Ascending aorta (tissue), 2 donors: ENCODE measurements at regions not wholly inside any gene's neighbourhood (a gene's known extent, or its start where the extent isn't known, plus 50 kb on each side); places are given as distances from the start of the nearest gene placed in this dataset.

Experiments
- DNase-seq, 2 donors: peaks; one replicate each; pipeline ENCODE4 v3.0.0-alpha.2; 2019; ENCODE audit warnings: low spot score in 2 of 2
- H3K27ac ChIP-seq, 2 donors: fragments of 200-600 bp; sonication (generic); one replicate each; pipeline ENCODE4 v1.5.1; 2016 to 2017; ENCODE audit warnings: mild to moderate bottlenecking in 1 of 2
- H3K27me3 ChIP-seq: fragments of 200-600 bp; sonication (generic); one replicate; pipeline ENCODE4 v1.5.1; 2017
- H3K36me3 ChIP-seq, 2 donors: fragments of 200-600 bp; sonication (generic); one replicate each; pipeline ENCODE4 v1.5.1; 2016
- H3K4me1 ChIP-seq, 2 donors: fragments of 200-600 bp; sonication (generic); one replicate each; pipeline ENCODE4 v1.5.1; 2016 to 2017; ENCODE audit warnings: mild to moderate bottlenecking in 1 of 2
- H3K4me3 ChIP-seq, 2 donors: fragments of 200-600 bp; sonication (generic); one replicate each; pipeline ENCODE4 v1.5.1; 2016 to 2017; ENCODE audit warnings: mild to moderate bottlenecking in 1 of 2
- H3K9me3 ChIP-seq, 2 donors: fragments of 200-600 bp; sonication (generic); one replicate each; pipeline ENCODE4 v1.5.1; 2016
- CTCF ChIP-seq, 3 experiments: fragments of 200-600 bp in 2 of 3; fragments of 450-650 bp in 1 of 3; sonication (generic) in 2 of 3; IDR thresholded peaks; one replicate each; pipeline ENCODE4 v1.5.1; 2016 to 2019; ENCODE audit warnings: antibody characterized with exemption in 3 of 3, mild to moderate bottlenecking in 1 of 3, moderate library complexity in 1 of 3
- intact Hi-C: fragments of 100-400 bp; cut with DNase I; formaldehyde crosslinking; loops from one replicate; pipeline ENCODE4 v1.15.1; 2023

- no peak for TF ChIP-seq CTCF (IDR thresholded peaks at IDR 0.05)
- Histone ChIP-seq H3K9me3 (no peaks in the 10 kb centered on the region), H3K36me3 (no peaks in the 10 kb centered on the region), H3K27ac (no peak overlapping the region), H3K4me3 (no peak overlapping the region), H3K27me3 (no peaks in the 10 kb centered on the region), H3K4me1 (no peaks in the 10 kb centered on the region)
- DNase-seq, result no peak
- intact Hi-C loops, result no loop called here
Observed at GRCh38 chr2:51698021-51698420, 666.1 kb upstream of the NRXN1 start.

- no peak overlapping the region for H3K27ac ChIP-seq
- no peak for DNase-seq
- no peak for TF ChIP-seq CTCF (IDR thresholded peaks at IDR 0.05)
- no peaks in the 10 kb centered on the region for H3K4me1 ChIP-seq
- no peak overlapping the region for H3K4me3 ChIP-seq
- H3K9me3 ChIP-seq, result no peaks in the 10 kb centered on the region
- H3K27me3 ChIP-seq, result no peaks in the 10 kb centered on the region
- H3K36me3 ChIP-seq, result no peaks in the 10 kb centered on the region
- intact Hi-C loops, result no loop called here
Observed at GRCh38 chr2:51697095-51697494, 665.2 kb upstream of the NRXN1 start.

GRCh38 chr2:51695531-51695930, 663.6 kb upstream of the NRXN1 start:
- Histone ChIP-seq H3K36me3 (no peaks in the 10 kb centered on the region), H3K4me3 (no peak overlapping the region), H3K27me3 (no peaks in the 10 kb centered on the region), H3K27ac (no peak overlapping the region), H3K9me3 (no peaks in the 10 kb centered on the region), H3K4me1 (no peaks in the 10 kb centered on the region)
- intact Hi-C loops, result no loop called here
- TF ChIP-seq CTCF (IDR thresholded peaks at IDR 0.05), result no peak
- no peak for DNase-seq

- Histone ChIP-seq H3K4me1 (no peaks in the 10 kb centered on the region), H3K9me3 (no peaks in the 10 kb centered on the region), H3K4me3 (no peak overlapping the region), H3K27ac (no peak overlapping the region), H3K27me3 (no peaks in the 10 kb centered on the region), H3K36me3 (no peaks in the 10 kb centered on the region)
- intact Hi-C loops, result no loop called here
- no peak for DNase-seq
- no peak for TF ChIP-seq CTCF (IDR thresholded peaks at IDR 0.05)
Observed at GRCh38 chr2:51693640-51694039, 661.7 kb upstream of the NRXN1 start.

- TF ChIP-seq CTCF (IDR thresholded peaks at IDR 0.05), result no peak
- H3K36me3 ChIP-seq, result no peaks in the 10 kb centered on the region
- no peak for DNase-seq
- H3K4me1 ChIP-seq, result no peaks in the 10 kb centered on the region
- no peak overlapping the region for H3K27ac ChIP-seq
- H3K4me3 ChIP-seq, result no peak overlapping the region
- H3K27me3 ChIP-seq, result no peaks in the 10 kb centered on the region
- intact Hi-C loops, result no loop called here
- H3K9me3 ChIP-seq, result peaks cover 0 to 5% of the 10 kb centered on the region in 2 donors
Observed at GRCh38 chr2:51681854-51682253, 649.9 kb upstream of the NRXN1 start.

- H3K4me3 ChIP-seq, result no peak overlapping the region
- no peaks in the 10 kb centered on the region for H3K9me3 ChIP-seq
- no peak for DNase-seq
- intact Hi-C loops, result no loop called here
- H3K4me1 ChIP-seq, result no peaks in the 10 kb centered on the region
- no peaks in the 10 kb centered on the region for H3K27me3 ChIP-seq
- TF ChIP-seq CTCF (IDR thresholded peaks at IDR 0.05), result no peak
- no peaks in the 10 kb centered on the region for H3K36me3 ChIP-seq
- no peak overlapping the region for H3K27ac ChIP-seq
Observed at GRCh38 chr2:51673628-51674027, 641.7 kb upstream of the NRXN1 start.
